ENCODE measurements at regions not wholly inside any gene's neighbourhood (a gene's known extent, or its start where the extent isn't known, plus 50 kb on each side); places are given as distances from the start of the nearest gene placed in this dataset.

GRCh38 chr2:47250586-47251403, 74.5 kb upstream of the CALM2 start:
- CTCF ChIA-PET, result no interaction called here
- dilution Hi-C loops (cut with MboI; ENCODE audit: extremely low pct_ligation_motif_present, low sequenced_read_pairs), result no loop called here
- no peaks in the 10 kb centered on the region for H3K4me1 ChIP-seq (ENCODE audit: control insufficient read depth, extremely low read depth, insufficient read depth, low read length)
- H3K9ac ChIP-seq (replicated peaks; ENCODE audit: extremely low read depth, insufficient read depth, low read length), result no peak overlapping the region
- H3K27ac ChIP-seq (ENCODE audit: insufficient read depth, low read depth, low read length), result no peak overlapping the region
- no peak overlapping the region for H2AFZ ChIP-seq (ENCODE audit: low read depth, low read length)
- peaks cover 0 to 5% of the 10 kb centered on the region in 2 experiments for H3K27me3 ChIP-seq (ENCODE audit: control insufficient read depth in 2 of 2, insufficient read depth in 2 of 2, low read length in 2 of 2)
- POLR2A ChIA-PET, result no interaction called here
- BruUV-seq (replicated peaks), result no TSS peak
- no peak for DNase-seq (ENCODE audit: low read depth, low spot score)
- H3K79me2 ChIP-seq (ENCODE audit: control insufficient read depth, insufficient read depth, low read length), result no peaks in the 10 kb centered on the region
- H3K4me3 ChIP-seq (replicated peaks in 1 of 3; ENCODE audit: insufficient read depth in 1 of 3, low read depth in 1 of 3, low read length in 3 of 3), result no peak overlapping the region
- FAIRE-seq, result no peak
- no peaks in the 10 kb centered on the region for H3K9me1 ChIP-seq (replicated peaks; ENCODE audit: control insufficient read depth, extremely low read depth, insufficient read depth, low read length)
- no peak overlapping the region for H3K4me2 ChIP-seq (ENCODE audit: insufficient read depth, low read length)
- no peaks in the 10 kb centered on the region for H3K36me3 ChIP-seq (ENCODE audit: control insufficient read depth in 2 of 2, extremely low read depth in 1 of 2, insufficient read depth in 2 of 2, low read length in 2 of 2)
- TF ChIP-seq JUN (IDR thresholded peaks at IDR 0.05; ENCODE audit: borderline replicate concordance, insufficient read depth, insufficient read length, low read depth), result no peak
- TF ChIP-seq POLR2A (IDR thresholded peaks at IDR 0.05; ENCODE audit: low read depth, low read length), result no peak
- no peak for TF ChIP-seq POLR2AphosphoS5 (IDR thresholded peaks at IDR 0.05; ENCODE audit: insufficient read depth, low read depth, low read length)
- no peak for TF ChIP-seq FOS (IDR thresholded peaks at IDR 0.05; ENCODE audit: borderline replicate concordance, insufficient read depth, low read length)
- TF ChIP-seq CTCF (IDR thresholded peaks at IDR 0.05; ENCODE audit: extremely low read depth in 1 of 2, insufficient read depth in 1 of 2, low read depth in 1 of 2, low read length in 2 of 2), result no peak
- no peak for TF ChIP-seq MYC (IDR thresholded peaks at IDR 0.05; ENCODE audit: low read depth, low read length)
- no peak for TF ChIP-seq GATA2 (IDR thresholded peaks at IDR 0.05; ENCODE audit: insufficient read depth, insufficient read length, low read depth, low read length)
- TF ChIP-seq EZH2 (IDR thresholded peaks at IDR 0.05; ENCODE audit: borderline replicate concordance, low read depth, low read length, severe bottlenecking), result no peak
- intact Hi-C loops (cut with micrococcal nuclease), result no loop called here
- H3K9me3 ChIP-seq (replicated peaks; ENCODE audit: control insufficient read depth, insufficient read depth, low read length), result no peaks in the 10 kb centered on the region
- H4K20me1 ChIP-seq (replicated peaks; ENCODE audit: control insufficient read depth, extremely low read depth, insufficient read depth, low read length), result no peaks in the 10 kb centered on the region
